GM12864 (cell line): ENCODE measurements at regions not wholly inside any gene's neighbourhood (a gene's known extent, or its start where the extent isn't known, plus 50 kb on each side); places are given as distances from the start of the nearest gene placed in this dataset.
A peak's percentile ranks its signal among the peaks of the same experiment; 100 is the strongest.

Source experiments
- DNase-seq: peaks from one replicate; pipeline ENCODE4 v3.0.0-alpha.2; 2011; ENCODE audit warnings: low read depth
- H3K4me3 ChIP-seq: 2 replicates; pipeline ENCODE4 v1.5.1; 2011; ENCODE audit warnings: mild to moderate bottlenecking, low read depth, low read length, control low read depth
- CTCF ChIP-seq: IDR thresholded peaks from 2 replicates; pipeline ENCODE4 v1.5.1; 2011; ENCODE audit warnings: low read depth, mild to moderate bottlenecking, moderate library complexity, low read length, control low read depth, inconsistent platforms; ENCODE audit errors: missing control alignments

- no peak overlapping the region for H3K4me3 ChIP-seq
- no peak for DNase-seq
Observed at GRCh38 chr2:175372704-175373701, 191.5 kb upstream of the ATP5MC3 start.

DNA sequence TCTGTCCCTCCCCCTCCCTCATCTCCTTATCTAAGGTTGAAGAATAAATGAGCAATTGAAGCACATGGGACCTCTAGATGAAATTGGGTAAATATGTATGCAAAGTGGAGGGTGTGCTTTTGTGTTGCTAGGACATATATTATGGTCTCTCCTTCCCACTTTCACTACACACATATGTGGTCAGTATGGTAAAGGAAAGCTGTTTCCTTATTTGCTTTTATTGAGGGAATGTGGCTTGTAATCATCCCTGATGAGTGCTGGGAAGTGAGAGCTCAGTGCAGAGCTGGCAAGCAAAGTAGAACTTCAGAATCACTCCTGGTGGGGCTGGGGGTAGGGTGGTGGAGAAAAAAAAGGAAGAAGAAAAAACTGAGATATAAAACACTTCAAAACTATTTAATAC, 189.9 kb upstream of the ATP5MC3 start:
- DNase-seq, result no peak

More at GRCh38 chr2:175372704-175373701, 191.5 kb upstream of the ATP5MC3 start:
- TF ChIP-seq CTCF, result no peak

GRCh38 chr2:175366815-175367214, 185.3 kb upstream of the ATP5MC3 start:
- H3K4me3 ChIP-seq, result no peak overlapping the region
- TF ChIP-seq CTCF, result peak; percentile 74
- peak; percentile 1 for DNase-seq

More for the DNA sequence above, 189.9 kb upstream of the ATP5MC3 start:
- no peak overlapping the region for H3K4me3 ChIP-seq
- TF ChIP-seq CTCF, result no peak

GRCh38 chr2:175363699-175364098, 182.2 kb upstream of the ATP5MC3 start:
- TF ChIP-seq CTCF, result no peak
- DNase-seq, result no peak
- no peak overlapping the region for H3K4me3 ChIP-seq

- no peak for TF ChIP-seq CTCF
- H3K4me3 ChIP-seq, result no peak overlapping the region
- DNase-seq, result no peak
Observed at GRCh38 chr2:175362331-175362730, 180.8 kb upstream of the ATP5MC3 start.

GRCh38 chr2:175359710-175360109, 178.2 kb upstream of the ATP5MC3 start:
- no peak for DNase-seq
- H3K4me3 ChIP-seq, result no peak overlapping the region
- TF ChIP-seq CTCF, result no peak
